ENCODE measurements at regions not wholly inside any gene's neighbourhood (a gene's known extent, or its start where the extent isn't known, plus 50 kb on each side); places are given as distances from the start of the nearest gene placed in this dataset.

- TF ChIP-seq GATA3 (IDR thresholded peaks at IDR 0.05; ENCODE audit: low read depth, low read length) (no peak), GATA2 (IDR thresholded peaks at IDR 0.05; ENCODE audit: low read depth, low read length) (no peak)
Observed at GRCh38 chr20:6519556-6519955, 247.9 kb upstream of the BMP2 start.

Measured in SH-SY5Y (cell line).